SKM-1 treated with dmso at 0.1 percent for 144 hours (cell line): ENCODE measurements at regions not wholly inside any gene's neighbourhood (a gene's known extent, or its start where the extent isn't known, plus 50 kb on each side); places are given as distances from the start of the nearest gene placed in this dataset.

Experiments
- DNase-seq: peaks from one replicate; lab custom pipeline; 2025; ENCODE audit not compliant: unreplicated experiment; lab: John Stamatoyannopoulos, UW

DNA sequence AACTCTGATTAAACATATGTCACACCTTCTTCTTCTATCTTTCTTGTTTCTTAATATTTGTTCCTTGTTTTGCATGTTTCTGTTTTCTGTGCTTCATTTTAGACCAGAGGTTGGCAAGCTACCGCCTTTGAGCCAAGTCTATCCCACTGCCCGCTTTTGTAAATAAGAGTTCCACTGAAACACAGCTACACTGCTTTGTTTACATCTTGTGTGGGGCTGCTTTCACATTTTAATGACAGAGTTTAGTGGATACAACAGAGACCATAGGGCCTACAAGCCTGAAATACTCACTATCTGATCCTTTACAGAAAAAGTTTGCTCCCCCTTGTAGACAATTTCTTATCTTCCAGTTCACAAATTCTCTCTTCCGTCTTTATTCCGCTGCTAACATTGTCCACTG is 109.4 kb upstream of the SPACA1 start:
- no peak for DNase-seq

DNA sequence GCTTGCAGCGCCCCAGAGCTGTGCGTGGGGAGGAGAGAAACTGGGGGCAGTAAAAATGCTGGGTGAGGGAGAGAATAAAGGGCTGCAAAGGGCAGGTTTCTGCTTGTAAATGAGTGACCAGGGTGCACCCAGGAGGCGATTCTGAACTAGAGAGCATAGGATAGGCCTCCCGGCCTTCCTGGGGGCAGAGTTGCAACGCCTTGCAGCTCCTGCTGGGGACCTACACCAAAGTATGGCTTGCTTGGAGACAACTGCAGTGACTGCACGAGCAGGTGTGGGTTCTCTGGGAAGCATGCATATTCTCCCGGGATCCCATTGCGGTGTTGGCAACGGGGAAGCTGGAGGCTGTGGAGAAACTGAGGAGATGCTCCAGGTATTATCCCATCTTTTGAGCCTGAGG is 111.6 kb upstream of the SPACA1 start:
- no peak for DNase-seq

DNA sequence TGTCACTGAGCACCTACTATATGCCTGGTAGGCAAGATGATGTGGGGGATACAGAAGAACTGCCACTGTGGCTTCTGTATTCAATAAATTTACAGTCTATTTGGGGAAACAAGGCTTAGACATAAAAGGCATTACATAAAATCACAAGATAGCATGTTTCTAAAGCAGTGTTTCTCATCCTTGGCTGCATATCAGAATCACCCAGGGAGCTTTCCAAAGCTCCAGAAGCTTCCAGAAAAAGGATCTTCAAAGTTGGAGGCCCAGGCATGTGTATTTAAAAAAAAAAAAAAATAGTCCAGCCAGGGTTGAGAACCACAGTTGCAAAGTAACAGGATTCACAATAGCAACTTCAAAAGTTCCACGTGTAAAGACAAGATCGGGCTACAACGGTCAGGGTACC is 112.4 kb upstream of the SPACA1 start:
- DNase-seq = no peak

DNA sequence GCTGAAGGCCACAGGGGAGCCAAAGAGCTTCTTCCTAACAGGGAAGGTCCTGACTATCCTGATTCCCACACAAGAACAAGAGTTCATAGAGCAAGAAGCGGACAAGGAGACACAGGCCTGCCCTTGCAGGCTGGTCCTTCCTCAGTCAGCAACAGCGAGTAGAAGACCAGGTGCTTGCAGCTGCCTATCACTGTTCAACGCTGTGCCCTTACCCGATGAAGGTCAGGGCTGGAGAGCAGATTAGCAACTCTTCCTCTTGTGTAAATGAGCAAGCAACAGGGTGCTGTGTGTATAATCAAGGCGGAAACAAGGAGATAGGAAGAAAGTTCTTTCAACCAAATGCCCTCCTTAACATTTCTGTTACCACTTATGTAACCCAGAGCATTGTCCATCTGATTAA is 115.3 kb upstream of the SPACA1 start:
- no peak for DNase-seq

DNA sequence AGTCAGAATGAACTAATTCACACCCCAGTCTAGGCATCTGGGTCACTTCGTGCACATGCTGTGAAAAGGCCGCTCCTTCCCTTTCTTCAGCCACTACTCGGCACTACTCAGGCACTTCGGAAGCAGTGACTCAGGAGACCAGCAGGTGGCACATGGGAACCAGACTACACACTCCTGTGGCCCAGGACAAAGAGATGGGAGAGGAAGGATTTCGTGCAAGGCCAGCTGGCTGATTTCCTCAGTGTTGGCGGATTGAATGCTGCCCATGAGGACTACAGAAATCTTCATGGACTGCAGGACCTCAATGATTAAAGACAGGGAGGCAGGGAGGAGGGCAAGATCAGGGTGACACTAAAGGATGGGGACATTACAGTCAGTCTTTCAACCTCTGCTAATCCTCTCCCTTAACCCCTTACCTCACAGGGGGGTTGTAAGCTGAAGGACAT is 117.8 kb upstream of the SPACA1 start:
- peak; percentile 86 for DNase-seq

DNA sequence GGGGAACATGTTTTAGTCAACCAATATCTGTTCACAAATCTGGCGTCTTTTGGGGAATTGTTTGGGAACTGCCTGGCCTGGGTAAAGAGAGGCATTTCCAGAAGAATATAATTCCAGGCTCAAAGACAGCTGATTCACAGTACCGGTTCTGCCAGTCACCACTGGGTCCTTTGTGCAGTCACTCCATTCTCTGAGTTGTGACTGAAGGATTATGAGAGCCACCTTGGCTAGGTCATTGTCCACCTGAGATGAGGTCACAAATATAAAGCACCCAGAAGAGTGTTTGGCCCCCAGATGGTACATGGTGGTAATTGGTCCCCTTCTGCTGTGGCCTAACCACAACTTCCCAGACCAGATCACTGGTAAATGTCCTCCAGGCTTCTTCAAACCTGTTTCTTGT is 121.0 kb upstream of the SPACA1 start:
- DNase-seq = no peak

DNA sequence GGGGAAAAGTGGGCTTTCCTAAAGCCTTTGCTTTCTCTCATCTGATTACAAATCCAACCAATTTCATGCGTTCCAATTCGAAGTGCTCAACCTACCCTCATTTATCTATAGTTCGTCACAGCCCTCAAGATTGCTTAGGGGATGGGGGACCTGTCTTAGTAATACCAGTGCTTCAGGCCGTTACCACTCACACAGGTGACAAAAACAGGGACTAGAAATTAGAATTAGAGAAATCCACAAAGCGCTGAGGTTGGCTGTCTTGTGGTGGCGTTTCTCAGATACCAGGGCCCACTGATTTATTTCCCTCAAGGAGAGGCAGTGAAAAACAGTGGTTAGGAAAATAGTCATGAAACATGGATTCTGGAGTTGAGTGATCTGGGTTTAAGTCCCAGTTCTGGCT is 121.6 kb upstream of the SPACA1 start:
- DNase-seq = no peak

DNA sequence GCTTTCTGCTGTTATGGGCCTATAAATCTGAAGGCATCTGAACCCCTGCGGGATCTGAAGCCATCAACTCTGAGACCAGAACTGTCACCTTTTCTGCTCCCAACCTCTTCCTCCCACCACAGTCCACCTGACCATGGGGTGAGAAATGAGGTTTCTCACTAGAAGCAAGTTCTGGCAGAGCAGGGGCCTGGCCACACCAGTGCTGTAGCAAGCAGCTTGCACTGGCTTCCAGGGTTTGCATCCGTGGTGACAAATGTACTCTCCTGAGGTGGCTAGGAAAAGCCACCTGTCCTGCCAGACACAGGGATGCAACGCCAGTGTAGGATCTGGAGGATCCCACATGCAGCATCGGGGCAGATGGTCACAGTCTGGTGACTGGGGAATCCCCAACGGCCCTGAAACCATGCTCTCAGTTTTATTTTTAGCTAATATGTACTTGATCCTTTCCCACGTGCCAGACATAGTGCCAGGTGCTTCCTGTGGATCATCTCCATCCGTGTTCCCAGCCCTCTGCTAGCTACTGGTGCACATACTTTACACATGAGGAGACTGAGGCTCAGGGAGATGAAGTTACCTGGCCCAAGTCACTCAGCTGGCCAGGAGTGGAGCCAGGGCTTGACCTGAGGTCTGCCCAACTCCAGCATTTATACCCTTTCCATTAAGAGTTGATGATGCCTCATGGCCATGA is 122.1 kb upstream of the SPACA1 start:
- DNase-seq = no peak

DNA sequence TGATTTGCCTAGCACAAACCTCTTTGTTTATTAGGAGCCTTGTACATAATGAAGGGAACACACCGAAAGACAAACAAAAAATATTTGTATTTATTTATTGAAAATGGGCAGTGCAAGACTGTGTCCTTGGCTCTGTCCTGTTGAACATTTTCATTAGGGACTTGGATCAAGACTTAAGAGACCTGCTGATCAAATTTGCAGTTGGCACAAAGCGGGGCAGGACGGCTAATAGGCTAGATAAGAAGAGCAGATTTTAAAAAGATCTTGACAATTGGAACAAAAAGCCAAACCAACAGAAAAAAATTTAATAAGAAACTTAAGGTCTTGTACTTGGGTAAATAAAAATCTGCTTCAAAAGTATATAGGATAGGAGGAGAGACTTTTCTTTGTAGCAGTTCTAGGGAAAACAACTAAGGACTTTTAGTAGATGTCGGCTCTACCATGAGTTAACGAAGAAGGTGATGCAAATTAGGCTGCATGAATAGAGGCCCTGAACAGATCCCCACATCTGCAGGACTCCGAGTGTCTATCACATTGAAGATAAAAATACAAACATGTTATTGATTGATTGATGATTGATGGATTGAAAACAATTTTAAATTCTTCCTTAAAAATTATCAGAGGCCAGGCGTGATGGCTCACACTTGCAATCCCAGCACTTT is 124.1 kb upstream of the SPACA1 start:
- no peak for DNase-seq

DNA sequence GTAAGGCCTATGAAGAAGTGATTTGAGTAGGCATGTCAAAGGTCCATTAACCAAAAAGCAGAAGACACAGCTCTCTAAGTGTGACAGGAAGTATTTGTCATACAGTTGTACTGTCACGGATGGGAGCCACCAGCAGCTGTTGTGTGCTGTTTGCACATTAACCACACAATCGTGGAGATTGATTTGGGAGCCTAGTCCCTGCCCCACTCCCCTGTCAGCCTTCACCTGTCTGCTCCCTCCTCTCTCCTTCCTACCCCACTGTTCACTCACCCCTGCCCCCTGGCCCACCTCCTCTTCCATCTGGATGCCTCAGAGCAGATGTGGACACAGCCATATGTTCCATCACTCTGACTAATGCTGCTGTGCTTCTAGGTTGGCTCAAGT is 124.7 kb upstream of the SPACA1 start:
- no peak for DNase-seq

DNA sequence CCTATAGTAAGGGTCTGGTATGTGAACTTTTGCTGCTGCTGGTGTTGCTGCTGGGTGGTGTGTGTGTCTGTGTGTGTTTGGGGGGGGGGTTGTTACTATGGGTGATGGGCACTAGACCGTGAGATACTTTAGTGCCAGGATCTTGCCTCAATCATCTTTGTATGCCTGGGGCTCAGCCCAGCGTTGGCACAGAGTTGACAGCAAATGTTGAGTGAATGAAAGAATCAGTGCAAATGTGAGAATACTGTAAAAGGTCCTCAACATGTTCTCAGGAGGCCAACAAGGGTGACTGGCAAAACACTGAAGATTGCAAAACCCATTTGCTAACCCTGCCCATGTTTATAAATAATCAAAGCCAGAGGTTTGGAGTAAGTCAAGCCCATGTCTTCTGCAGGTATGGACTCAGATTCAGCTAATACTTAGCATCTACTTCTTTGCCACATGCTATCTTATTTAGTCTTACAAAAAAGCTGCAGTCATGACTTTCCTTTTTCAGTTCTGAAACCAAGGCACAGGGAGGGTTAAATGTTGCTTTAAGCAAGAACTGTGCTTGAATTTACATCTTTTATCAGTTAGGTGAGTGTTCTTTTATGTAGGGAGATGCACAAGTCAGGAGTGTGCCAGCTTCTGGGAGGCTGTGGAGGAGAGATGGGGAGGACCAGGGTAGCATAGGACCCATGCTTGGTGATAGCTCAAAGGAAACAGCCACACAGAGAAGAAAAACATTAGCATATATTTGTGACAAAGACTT is 125.3 kb upstream of the SPACA1 start:
- no peak for DNase-seq

DNA sequence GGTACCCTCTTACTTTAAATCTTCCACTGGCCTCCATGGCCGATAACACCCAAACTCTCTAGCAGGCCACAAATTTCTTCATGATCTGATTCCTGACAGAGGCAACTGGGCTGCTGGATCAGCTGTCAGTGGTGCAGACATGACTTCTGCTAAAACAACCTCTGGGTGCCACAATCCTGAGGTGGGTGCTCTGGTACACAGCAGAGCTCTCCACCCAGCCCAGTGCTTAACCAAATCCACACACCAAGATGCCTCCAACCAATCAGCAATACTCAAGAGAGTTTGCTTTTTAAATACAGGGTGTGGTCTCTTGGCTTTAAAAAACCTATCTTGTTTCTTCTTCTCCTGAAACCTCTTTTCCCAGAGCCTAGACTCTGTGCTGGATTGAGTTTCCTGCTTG is 126.6 kb upstream of the SPACA1 start:
- no peak for DNase-seq

DNA sequence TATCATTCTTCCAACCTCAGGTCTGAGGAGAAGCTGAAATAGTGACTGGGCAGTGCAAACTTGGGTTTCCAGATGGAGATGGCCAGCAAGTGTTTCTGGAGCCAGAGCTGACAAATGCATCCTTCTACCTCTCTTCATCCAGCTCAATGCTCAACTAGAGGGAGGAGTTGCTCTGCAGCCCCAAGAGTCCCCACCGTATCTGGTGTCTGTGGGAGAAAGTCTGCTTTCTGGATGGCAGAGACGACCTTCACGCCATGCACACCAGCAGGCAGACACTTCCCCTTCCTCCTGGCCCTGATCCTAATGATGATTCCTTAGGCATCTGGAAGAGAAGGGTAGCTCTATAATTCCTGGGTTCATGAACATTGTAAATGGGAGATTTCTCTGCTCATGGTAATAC is 127.4 kb upstream of the SPACA1 start:
- DNase-seq = no peak

DNA sequence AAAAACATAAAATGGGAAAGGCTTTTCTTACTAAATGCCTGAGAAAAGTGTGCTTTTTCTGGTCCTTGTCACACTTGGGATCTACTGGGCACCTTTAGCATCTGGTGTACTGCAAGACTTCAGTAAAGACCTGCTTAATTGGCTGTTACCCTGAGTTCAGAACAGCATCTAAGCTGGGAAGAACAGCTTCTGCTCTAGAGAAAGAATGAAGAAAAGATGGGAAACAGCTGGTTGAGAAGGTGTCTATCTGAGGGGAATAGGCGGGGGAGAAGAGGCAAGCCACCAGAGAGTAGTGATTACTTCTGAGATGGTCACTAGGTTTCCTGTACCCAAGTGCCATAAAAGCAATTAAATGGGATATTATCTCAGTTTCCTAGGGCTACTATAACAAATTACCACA is 128.2 kb upstream of the SPACA1 start:
- no peak for DNase-seq

DNA sequence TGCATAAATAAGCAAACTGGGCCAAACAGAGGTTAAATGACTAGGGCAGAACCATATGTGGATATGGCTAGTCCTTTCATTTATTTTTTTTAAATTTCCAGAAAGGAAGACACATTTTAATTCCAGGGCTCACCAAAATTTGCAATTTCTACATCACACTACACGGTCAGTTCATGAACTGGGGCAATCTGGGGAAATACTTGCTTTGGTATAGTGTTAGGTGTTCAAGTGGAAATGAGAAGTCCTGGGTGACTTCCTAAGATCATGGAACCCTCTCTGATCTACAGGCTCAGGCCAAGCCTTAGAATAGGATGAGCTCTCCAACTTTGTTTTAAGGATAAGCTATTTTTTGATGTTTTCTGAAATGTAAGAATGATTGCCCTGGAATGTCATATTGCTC is 128.6 kb upstream of the SPACA1 start:
- DNase-seq = no peak

DNA sequence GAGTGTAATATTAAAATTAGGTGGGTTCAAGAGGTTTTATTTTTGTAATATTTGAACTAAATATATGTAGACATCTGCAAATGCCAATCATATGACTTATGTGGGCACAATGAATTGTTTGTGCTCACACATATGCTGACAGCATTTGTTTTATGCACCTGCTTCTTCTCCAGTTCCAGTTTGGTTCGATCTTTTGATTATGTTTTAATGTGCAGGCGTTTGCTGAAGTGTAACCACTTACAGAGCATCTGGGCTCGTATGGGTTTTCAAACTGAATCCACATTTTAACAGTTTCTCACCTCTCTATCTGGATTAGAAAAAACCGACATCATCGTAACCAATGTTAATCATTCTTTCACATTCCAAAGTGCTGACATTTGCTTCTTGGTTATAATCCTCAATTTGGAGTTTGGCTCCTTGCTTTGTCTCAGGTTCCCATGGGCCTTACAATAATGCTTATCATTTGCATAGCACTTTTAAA is 129.1 kb upstream of the SPACA1 start:
- DNase-seq = no peak

DNA sequence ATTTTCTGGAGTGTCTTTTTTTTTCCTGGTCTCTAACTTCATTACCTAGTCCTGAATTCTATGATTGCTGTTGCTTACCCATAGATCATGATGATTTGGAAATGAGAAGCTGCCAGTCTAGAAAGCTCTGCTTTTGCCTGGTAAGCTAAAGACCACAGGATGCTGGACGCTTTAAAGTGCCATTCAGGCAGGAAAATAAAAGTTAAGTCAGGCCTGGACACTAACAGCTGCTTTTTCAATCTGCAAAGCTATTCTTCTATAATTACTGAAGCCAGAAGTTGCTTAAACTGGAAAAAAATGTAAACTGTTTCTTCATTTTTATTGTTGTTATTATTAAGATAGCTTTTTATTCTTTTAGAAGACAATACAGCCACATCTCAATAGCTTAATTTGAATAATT is 129.8 kb upstream of the SPACA1 start:
- no peak for DNase-seq

DNA sequence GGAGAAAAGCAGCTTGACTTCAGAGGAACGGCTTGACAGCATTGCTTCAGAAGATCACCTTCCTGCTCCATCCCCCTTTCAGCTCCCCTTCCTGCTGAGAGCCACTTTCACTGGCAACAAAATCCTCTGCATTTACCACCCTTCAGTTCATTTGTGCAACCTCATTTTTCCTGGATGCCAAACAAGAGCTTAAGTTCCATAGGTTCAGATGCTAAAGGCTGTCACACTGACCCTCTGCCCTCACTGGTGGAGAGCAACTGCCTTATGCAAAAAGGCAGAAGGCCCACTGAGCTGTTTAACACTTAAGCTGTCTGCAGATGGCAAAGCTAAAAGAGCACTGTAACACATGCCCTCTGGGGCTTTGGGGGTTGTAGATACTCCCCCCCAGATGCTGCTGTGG is 131.2 kb upstream of the SPACA1 start:
- DNase-seq = no peak

DNA sequence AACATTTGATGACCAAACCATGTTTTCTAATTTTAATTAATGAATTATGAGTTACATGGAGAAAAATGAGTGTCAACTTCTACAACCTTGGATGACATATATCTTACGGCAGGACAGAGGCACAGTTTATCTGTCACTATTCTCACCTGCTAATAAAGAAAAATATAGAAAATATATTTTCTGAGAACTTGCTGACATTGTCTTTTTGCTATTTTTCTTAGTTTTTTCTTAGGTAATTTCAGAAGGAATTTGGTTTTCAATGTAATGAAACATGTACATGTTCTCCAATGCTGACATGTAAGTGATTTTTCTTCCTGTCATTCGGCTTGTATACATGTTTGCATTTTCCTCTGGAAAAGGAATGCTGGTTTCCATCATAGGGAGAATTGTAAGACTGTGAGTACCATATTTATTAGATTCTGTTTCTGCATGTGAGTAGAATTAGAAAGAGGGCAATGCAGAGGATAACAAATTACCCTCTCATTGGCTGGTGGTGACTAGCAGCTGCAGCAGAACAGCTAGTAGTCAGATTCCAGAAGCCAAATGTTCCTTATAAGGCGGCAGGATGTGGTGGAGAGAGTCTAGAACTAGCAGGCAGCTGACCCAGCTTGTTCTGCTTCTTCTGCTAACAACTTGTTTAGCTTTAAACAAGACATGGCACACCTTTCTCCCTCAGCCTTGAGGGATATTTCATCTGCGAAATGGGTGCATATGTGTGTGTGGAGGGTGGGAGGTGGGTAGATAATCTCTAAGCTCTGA is 132.8 kb upstream of the SPACA1 start:
- DNase-seq = no peak

DNA sequence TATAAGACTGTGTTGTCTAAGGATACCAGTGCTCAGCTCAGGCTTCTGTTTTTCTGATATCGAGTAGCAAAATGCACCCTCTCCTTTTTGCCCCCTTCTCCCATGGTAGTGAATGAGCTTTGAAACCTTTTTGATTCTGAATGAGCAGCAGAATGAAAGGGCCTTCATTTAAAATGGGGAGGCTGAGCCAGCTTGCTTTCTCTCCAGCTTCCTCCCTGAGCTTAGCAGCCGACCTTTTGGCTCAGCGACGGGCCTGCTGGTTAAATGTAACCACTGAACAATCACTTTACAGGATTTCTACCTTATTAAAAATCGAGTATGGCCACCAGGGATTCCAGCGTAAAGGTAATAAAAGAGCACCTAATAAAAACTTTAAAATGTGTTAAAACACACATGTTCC is 133.7 kb upstream of the SPACA1 start:
- DNase-seq = no peak

DNA sequence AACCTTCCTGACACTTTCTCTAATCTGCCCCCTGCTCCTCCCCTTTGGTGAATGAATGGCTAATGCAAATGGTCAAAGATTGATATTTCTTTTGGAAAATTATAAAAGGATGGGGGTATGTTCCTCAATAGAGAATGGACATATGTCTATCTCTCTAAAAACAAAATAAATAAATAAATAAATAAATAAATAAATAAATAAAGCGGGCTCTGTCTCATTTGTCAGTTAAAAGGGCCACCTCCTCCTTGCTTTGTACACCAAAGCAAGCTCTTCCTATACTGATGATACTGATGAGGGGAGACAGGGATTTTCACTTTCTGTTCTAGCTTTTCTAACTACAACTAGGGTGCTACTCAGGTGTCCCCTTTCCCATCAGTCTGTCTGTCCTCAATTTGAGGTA is 135.5 kb upstream of the SPACA1 start:
- DNase-seq = no peak

DNA sequence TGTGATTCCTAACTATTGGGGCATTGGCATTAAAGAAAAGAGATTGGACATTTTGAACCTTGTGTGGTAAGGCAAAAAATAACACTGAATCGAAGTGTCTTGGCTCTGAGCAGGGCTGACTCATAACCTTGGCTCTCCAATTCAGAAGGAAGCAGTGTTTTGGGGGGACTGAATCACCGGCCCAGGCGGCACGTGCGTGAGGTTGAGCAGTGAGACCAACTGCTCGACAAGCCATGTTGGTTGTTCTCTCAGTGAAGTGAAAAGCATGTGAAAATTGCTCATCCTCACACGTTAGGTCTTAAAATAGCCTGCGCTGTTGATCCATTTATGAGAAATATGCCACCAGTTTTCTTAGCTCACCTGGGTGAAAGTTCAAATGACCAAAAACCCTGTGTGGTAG is 137.8 kb upstream of the SPACA1 start:
- DNase-seq = no peak
